ENCODE measurements at regions not wholly inside any gene's neighbourhood (a gene's known extent, or its start where the extent isn't known, plus 50 kb on each side); places are given as distances from the start of the nearest gene placed in this dataset.

- Histone ChIP-seq H3K4me3 (ENCODE audit: severe bottlenecking) (no peak overlapping the region), H3K4me1 (ENCODE audit: insufficient read depth, poor library complexity, severe bottlenecking) (no peaks in the 10 kb centered on the region), H3K36me3 (ENCODE audit: low read depth) (no peaks in the 10 kb centered on the region), H3K27me3 (ENCODE audit: insufficient read depth, poor library complexity, severe bottlenecking) (peaks cover 7% of the 10 kb centered on the region), H3K9me3 (ENCODE audit: severe bottlenecking) (no peaks in the 10 kb centered on the region), H3K27ac (ENCODE audit: poor library complexity, severe bottlenecking) (no peak overlapping the region)
- TF ChIP-seq CTCF (IDR thresholded peaks at IDR 0.05; ENCODE audit: poor library complexity, severe bottlenecking): no peak
- DNase-seq (ENCODE audit: low spot score) (no peak), ATAC-seq (ENCODE audit: low read depth) (no peak)
Measured at GRCh38 chr6:18712595-18712994, 325.4 kb downstream of the RNF144B start.

- H3K27me3 ChIP-seq (ENCODE audit: insufficient read depth, poor library complexity, severe bottlenecking): no peaks in the 10 kb centered on the region
- ATAC-seq (ENCODE audit: low read depth) (no peak), DNase-seq (ENCODE audit: low spot score) (no peak)
- H3K4me3 ChIP-seq (ENCODE audit: severe bottlenecking): no peak overlapping the region
- no peak for TF ChIP-seq CTCF (IDR thresholded peaks at IDR 0.05; ENCODE audit: poor library complexity, severe bottlenecking)
- no peaks in the 10 kb centered on the region for H3K9me3 ChIP-seq (ENCODE audit: severe bottlenecking)
- no peaks in the 10 kb centered on the region for H3K4me1 ChIP-seq (ENCODE audit: insufficient read depth, poor library complexity, severe bottlenecking)
- H3K27ac ChIP-seq (ENCODE audit: poor library complexity, severe bottlenecking): no peak overlapping the region
- no peaks in the 10 kb centered on the region for H3K36me3 ChIP-seq (ENCODE audit: low read depth)
Measured at GRCh38 chr6:18720075-18720474, 332.9 kb downstream of the RNF144B start.

GRCh38 chr6:18724056-18724455 is 336.9 kb downstream of the RNF144B start:
- DNase-seq (ENCODE audit: low spot score): no peak
- TF ChIP-seq CTCF (IDR thresholded peaks at IDR 0.05; ENCODE audit: poor library complexity, severe bottlenecking): no peak
- no peak overlapping the region for H3K4me3 ChIP-seq (ENCODE audit: severe bottlenecking)
- no peaks in the 10 kb centered on the region for H3K36me3 ChIP-seq (ENCODE audit: low read depth)
- H3K27ac ChIP-seq (ENCODE audit: poor library complexity, severe bottlenecking): no peak overlapping the region
- no peaks in the 10 kb centered on the region for H3K4me1 ChIP-seq (ENCODE audit: insufficient read depth, poor library complexity, severe bottlenecking)
- no peaks in the 10 kb centered on the region for H3K9me3 ChIP-seq (ENCODE audit: severe bottlenecking)
- no peaks in the 10 kb centered on the region for H3K27me3 ChIP-seq (ENCODE audit: insufficient read depth, poor library complexity, severe bottlenecking)
- no peak for ATAC-seq (ENCODE audit: low read depth)

GRCh38 chr6:18725449-18725848 is 338.3 kb downstream of the RNF144B start:
- Histone ChIP-seq H3K36me3 (ENCODE audit: low read depth) (no peaks in the 10 kb centered on the region), H3K4me3 (ENCODE audit: severe bottlenecking) (no peak overlapping the region), H3K27ac (ENCODE audit: poor library complexity, severe bottlenecking) (no peak overlapping the region), H3K9me3 (ENCODE audit: severe bottlenecking) (no peaks in the 10 kb centered on the region), H3K27me3 (ENCODE audit: insufficient read depth, poor library complexity, severe bottlenecking) (no peaks in the 10 kb centered on the region), H3K4me1 (ENCODE audit: insufficient read depth, poor library complexity, severe bottlenecking) (no peaks in the 10 kb centered on the region)
- no peak for DNase-seq (ENCODE audit: low spot score)
- TF ChIP-seq CTCF (IDR thresholded peaks at IDR 0.05; ENCODE audit: poor library complexity, severe bottlenecking): no peak
- ATAC-seq (ENCODE audit: low read depth): no peak

GRCh38 chr6:18733921-18734550 is 346.9 kb downstream of the RNF144B start:
- DNase-seq (ENCODE audit: low spot score) (no peak), ATAC-seq (ENCODE audit: low read depth) (no peak)
- Histone ChIP-seq H3K27me3 (ENCODE audit: insufficient read depth, poor library complexity, severe bottlenecking) (peaks cover 3% of the 10 kb centered on the region), H3K36me3 (ENCODE audit: low read depth) (no peaks in the 10 kb centered on the region), H3K9me3 (ENCODE audit: severe bottlenecking) (no peaks in the 10 kb centered on the region), H3K4me1 (ENCODE audit: insufficient read depth, poor library complexity, severe bottlenecking) (no peaks in the 10 kb centered on the region), H3K27ac (ENCODE audit: poor library complexity, severe bottlenecking) (no peak overlapping the region), H3K4me3 (ENCODE audit: severe bottlenecking) (no peak overlapping the region)
- no peak for TF ChIP-seq CTCF (IDR thresholded peaks at IDR 0.05; ENCODE audit: poor library complexity, severe bottlenecking)

All from RWPE2 (cell line).